ENCODE measurements at regions not wholly inside any gene's neighbourhood (a gene's known extent, or its start where the extent isn't known, plus 50 kb on each side); places are given as distances from the start of the nearest gene placed in this dataset.

DNA sequence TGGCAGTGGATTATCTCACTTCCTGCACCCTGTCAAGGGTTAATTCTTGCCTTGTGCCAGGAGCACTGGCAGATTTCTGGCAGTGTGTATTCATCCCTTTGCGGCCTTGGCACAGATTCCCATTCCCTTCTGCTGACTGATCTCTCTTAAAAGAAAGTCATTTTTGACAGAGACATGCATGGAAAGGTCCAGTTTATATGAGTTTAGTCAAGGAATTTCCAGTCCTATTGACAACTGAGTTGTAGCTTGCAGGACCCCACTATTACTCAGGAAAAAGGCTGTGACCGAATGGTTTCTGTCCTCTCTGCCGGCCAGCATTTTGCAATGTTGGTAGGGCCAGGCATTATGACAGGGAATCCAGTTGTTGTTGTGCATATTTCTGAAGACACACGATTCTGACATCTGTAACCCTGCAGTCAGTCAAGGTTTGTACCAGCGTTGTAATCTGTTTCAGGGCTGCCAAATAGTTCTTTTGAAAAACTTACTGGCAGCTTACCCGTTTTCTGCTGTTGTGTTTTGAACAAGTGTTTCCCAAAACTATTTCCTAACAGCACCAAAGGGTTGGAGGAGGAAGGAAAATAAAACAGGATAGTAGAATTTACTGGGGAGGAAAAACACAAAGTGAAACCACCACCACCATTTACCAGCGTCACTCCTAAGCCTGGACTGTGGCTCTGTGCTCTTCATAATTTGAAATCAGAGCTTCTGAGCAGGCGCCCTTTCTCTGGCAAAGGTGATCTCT lies 243.4 kb upstream of the KLF4 start:
- no peaks in the 10 kb centered on the region for H3K36me3 ChIP-seq
- no peaks in the 10 kb centered on the region for H3K9me3 ChIP-seq
- peak overlapping the region; percentile 82 to 85 for H3K27ac ChIP-seq
- TF ChIP-seq, protein P1, sequence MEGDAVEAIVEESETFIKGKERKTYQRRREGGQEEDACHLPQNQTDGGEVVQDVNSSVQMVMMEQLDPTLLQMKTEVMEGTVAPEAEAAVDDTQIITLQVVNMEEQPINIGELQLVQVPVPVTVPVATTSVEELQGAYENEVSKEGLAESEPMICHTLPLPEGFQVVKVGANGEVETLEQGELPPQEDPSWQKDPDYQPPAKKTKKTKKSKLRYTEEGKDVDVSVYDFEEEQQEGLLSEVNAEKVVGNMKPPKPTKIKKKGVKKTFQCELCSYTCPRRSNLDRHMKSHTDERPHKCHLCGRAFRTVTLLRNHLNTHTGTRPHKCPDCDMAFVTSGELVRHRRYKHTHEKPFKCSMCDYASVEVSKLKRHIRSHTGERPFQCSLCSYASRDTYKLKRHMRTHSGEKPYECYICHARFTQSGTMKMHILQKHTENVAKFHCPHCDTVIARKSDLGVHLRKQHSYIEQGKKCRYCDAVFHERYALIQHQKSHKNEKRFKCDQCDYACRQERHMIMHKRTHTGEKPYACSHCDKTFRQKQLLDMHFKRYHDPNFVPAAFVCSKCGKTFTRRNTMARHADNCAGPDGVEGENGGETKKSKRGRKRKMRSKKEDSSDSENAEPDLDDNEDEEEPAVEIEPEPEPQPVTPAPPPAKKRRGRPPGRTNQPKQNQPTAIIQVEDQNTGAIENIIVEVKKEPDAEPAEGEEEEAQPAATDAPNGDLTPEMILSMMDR (IDR thresholded peaks at IDR 0.05), result no peak
- peak; percentile 80 for DNase-seq
- peaks cover 0 to 44% (median 27%) of the 10 kb centered on the region in 4 donors for H3K4me1 ChIP-seq
- H3K4me3 ChIP-seq, result peak overlapping the region; percentile 28 to 42
- intact Hi-C loops (cut with DNase I; ENCODE audit: low total_unique reads), result loop anchor here (5.0 kb wide), 2 partner anchors 96 to 246 kb away; partner anchors contain the start of gene KLF4
- H3K27me3 ChIP-seq, result no peaks in the 10 kb centered on the region

DNA sequence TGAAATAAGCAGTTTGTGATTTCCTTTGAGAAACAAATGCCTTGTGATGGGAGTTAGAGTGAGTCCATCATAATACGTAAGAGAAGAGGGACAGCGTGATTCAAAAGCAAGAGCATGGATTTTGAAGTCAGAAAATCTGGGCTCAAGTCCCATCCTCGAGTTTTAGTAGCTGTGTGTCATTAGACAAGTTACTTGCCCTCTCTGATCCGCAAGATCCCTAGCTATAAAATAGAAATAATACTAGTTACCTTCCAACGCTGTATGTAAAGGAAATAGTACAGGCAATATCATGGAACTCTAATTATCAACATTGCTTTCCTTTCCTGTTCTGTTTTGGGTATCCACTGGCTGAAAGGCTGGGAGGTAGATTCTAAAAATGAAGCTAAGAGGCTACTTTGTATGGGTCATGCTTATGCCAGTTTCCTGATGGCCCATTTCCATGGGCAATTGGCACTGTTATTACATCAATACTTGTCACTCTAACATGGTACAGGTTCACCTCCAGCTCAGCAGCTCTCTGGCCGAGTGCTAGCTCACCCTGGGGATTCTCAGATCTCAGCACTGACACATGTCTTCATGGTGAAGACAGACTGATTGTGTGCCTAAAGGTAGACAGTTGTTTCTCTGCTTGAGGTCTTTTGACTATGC lies 241.7 kb upstream of the KLF4 start:
- intact Hi-C loops (cut with DNase I; ENCODE audit: low total_unique reads), result loop anchor here (5.0 kb wide), 2 partner anchors 94 to 244 kb away; partner anchors contain the start of gene KLF4
- no peak for DNase-seq
- Histone ChIP-seq H3K4me3 (no peak overlapping the region), H3K4me1 (peaks cover 0 to 46% (median 25%) of the 10 kb centered on the region in 4 donors), H3K36me3 (no peaks in the 10 kb centered on the region), H3K27ac (no peak overlapping the region), H3K9me3 (no peaks in the 10 kb centered on the region), H3K27me3 (no peaks in the 10 kb centered on the region)
- TF ChIP-seq, protein P1 (IDR thresholded peaks at IDR 0.05), result no peak

DNA sequence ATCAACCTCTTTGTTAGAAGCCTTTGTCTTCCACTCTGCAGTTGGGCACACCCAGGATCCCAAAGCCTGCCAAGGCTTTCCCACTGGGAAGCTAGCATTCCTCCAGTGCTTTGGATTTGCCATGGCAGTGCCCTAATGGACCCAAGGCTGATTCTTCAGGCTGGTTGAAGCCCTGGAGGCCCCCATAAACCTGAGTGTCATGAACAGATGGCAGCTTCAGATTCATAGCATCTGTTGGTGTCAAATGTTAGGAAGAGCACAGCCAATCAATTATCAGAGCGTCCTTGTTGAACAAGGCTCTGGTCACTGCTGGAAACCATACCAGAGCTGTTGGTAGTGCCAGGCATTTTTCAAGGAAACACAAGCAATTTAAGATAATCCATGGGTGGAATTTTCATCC lies 241.1 kb upstream of the KLF4 start:
- Histone ChIP-seq H3K4me3 (no peak overlapping the region), H3K27ac (no peak overlapping the region), H3K27me3 (no peaks in the 10 kb centered on the region), H3K9me3 (no peaks in the 10 kb centered on the region), H3K36me3 (no peaks in the 10 kb centered on the region), H3K4me1 (peaks cover 0 to 46% (median 25%) of the 10 kb centered on the region in 4 donors)
- intact Hi-C loops (cut with DNase I; ENCODE audit: low total_unique reads), result loop anchor here (5.0 kb wide), 2 partner anchors 93 to 243 kb away; partner anchors contain the start of gene KLF4
- TF ChIP-seq, protein P1 (IDR thresholded peaks at IDR 0.05), result no peak
- no peak for DNase-seq

DNA sequence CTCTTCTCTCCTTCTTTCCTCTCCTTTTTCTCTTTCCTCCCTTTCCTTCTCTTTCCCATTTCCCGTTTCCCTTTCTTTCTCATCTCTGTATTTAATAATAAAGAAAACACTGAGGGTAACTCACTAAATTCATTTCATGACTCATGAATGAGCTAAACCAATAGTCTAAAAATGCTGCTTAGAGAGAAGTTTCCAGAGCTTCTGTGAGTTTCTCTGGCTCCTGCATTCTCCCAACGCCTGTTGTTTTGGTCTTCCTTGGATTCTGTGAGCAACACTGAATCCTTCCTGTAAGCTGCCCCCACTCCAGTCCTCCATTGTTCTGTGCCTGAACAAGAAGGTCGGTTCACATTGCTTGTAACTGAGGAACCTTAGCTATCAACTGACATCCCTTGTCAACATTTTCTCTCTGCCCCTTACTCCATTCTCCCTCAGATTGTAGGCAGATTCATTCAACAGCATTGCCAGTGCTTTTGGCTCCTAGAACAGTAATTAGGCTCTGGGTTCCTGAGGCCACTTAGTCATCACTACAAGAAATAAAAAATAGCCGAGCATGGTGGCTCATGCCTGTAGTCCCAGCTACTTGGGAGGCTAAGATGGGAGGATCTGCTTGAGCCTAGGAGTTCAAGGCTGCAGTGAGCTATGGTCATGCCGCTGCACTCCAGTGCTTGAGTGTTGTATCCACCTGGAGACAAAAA lies 237.7 kb upstream of the KLF4 start:
- no peaks in the 10 kb centered on the region for H3K36me3 ChIP-seq
- DNase-seq, result no peak
- no peaks in the 10 kb centered on the region for H3K9me3 ChIP-seq
- TF ChIP-seq, protein P1 (IDR thresholded peaks at IDR 0.05), result no peak
- no peaks in the 10 kb centered on the region for H3K27me3 ChIP-seq
- H3K4me3 ChIP-seq, result no peak overlapping the region
- H3K27ac ChIP-seq, result peak overlapping the region; percentile 9 to 46
- H3K4me1 ChIP-seq, result peaks cover 0 to 12% (median 1%) of the 10 kb centered on the region in 4 donors
- intact Hi-C loops (cut with DNase I; ENCODE audit: low total_unique reads), result no loop called here

DNA sequence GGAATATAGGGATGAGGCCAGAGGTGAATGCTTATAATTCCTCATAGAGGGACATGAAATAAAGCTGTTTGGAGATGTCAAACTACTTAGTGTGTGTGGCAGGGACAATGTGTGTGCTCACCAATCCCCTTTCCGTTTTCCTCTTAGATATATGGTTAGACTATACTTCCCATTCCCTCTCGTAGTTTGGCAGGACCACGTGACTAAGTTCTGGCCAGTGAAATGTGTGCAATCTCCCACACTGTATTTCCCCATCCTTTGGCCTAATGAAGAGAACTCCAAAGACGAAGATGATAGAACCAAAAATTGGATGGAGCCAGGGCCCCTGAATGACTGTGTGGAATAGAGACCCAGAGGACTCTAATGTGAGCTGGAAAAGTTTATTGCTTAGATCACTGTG lies 233.4 kb upstream of the KLF4 start:
- no peak for DNase-seq

More for the DNA sequence above, 233.4 kb upstream of the KLF4 start:
- Histone ChIP-seq H3K27me3 (no peaks in the 10 kb centered on the region), H3K9me3 (no peaks in the 10 kb centered on the region), H3K27ac (no peak overlapping the region), H3K4me3 (no peak overlapping the region), H3K4me1 (peaks cover 0 to 8% (median 1%) of the 10 kb centered on the region in 4 donors), H3K36me3 (no peaks in the 10 kb centered on the region)
- TF ChIP-seq, protein P1 (IDR thresholded peaks at IDR 0.05), result no peak
- intact Hi-C loops (cut with DNase I; ENCODE audit: low total_unique reads), result no loop called here
